GM12875 (cell line): ENCODE measurements at regions not wholly inside any gene's neighbourhood (a gene's known extent, or its start where the extent isn't known, plus 50 kb on each side); places are given as distances from the start of the nearest gene placed in this dataset.

ENCODE experiments used
- H3K4me3 ChIP-seq: one replicate; pipeline ENCODE4 v1.5.1; 2011; ENCODE audit warnings: low read depth, low read length, control low read depth
- CTCF ChIP-seq: IDR thresholded peaks from 2 replicates; pipeline ENCODE4 v1.5.1; 2011; ENCODE audit warnings: low read depth, mild to moderate bottlenecking, control low read depth, inconsistent platforms, low read length, moderate library complexity, borderline replicate concordance; ENCODE audit not compliant: insufficient read depth

DNA sequence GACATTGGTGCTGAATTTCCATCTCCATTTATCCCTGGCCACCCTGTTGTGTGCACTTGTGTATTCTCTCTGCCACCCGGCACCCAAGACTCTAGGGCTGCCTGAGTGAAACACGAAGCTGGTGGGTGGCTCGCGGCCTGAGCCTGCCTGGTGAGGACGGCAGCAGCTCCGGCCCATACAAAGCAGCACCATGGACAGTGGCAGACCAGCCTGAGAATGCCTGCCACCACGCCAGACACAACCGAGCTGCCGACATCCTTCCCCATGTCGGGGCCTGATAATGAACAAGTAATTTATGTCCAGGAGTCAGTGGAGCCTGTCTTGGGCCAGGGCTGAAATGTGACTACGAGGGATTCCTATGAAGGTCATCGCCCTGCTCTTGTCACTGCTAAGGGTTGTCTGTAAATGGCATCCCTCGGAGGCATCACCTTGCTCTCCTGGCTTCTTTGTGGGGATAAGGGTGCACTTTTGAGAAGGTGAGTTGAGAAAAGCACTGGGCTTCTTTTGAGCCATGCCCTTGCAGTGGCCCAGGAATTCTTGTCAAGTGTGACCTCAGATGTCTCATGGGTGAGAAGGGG lies 175.7 kb downstream of the MELK start:
- H3K4me3 ChIP-seq: no peak overlapping the region
- TF ChIP-seq CTCF: no peak

GRCh38 chr9:36749461-36749860 lies 176.8 kb downstream of the MELK start:
- no peak for TF ChIP-seq CTCF
- no peak overlapping the region for H3K4me3 ChIP-seq

DNA sequence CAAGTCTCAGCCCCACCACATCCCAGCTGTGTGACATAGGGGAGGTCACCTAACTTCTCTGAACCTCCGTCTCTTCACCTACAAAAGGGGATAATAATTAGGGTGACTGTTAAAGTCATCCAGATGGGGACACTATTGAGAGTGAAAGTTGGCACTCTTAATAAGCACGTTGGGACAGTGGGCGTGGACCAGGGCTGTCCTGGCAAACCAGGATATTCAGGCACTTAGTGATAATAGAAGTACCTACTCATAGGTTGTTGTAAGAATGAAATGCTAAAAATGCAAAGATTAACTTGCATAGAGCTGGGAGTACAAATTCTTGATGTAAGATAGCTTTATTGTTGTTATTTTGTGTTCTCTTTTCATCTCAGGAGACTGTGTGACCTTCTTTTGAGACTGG lies 177.9 kb downstream of the MELK start:
- no peak overlapping the region for H3K4me3 ChIP-seq
- no peak for TF ChIP-seq CTCF

- TF ChIP-seq CTCF: no peak
- no peak overlapping the region for H3K4me3 ChIP-seq
These were observed 182.3 kb downstream of the MELK start for GRCh38 chr9:36755019-36755418.

GRCh38 chr9:36759141-36759540 lies 186.4 kb downstream of the MELK start:
- H3K4me3 ChIP-seq: no peak overlapping the region
- no peak for TF ChIP-seq CTCF

- TF ChIP-seq CTCF: no peak
- no peak overlapping the region for H3K4me3 ChIP-seq
These were observed 187.3 kb downstream of the MELK start for GRCh38 chr9:36759976-36760375.

DNA sequence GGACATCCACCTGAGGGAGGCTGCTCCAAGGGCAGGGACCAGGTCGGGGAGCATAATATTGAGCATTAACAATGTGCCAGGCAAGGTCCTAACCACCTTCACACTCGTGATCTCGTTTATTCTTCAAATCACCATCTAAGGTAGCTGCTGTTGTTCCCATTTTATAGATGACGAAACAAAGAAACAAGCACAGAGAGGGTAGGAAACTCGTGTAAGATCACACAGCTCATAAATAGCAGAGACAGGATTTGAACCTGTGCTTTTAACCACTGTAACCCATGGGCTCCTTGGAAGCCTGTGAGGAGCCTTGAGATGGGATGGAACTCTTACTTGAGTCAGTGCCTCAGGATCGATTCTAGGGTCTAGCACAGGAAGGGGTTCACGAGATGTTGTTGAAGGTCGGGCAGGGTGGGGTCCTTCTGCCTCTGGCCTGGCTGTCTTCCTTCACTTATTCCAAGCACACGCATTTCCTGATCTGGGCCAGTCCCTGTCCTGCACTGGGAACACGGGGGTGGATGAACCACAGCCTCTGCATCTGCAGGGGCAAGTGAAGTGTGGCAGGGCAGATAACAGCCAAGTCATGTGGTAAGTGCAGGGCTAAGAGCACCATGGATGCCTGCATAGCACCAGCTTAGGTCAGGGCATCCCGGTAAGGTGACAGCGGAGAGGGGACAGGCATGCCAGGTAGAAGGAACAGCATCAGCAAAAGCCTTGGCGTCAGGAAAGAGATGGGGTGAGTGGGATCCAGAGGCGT lies 188.1 kb downstream of the MELK start:
- TF ChIP-seq CTCF: no peak

More for the DNA sequence above, 188.1 kb downstream of the MELK start:
- no peak overlapping the region for H3K4me3 ChIP-seq
